Amniotic epithelial cell (primary cell): ENCODE measurements at regions not wholly inside any gene's neighbourhood (a gene's known extent, or its start where the extent isn't known, plus 50 kb on each side); places are given as distances from the start of the nearest gene placed in this dataset.
"Not testable (repeated sequence)": the region's sequence is repeated elsewhere in the genome, so short reads cannot be mapped to it uniquely, and the experiment has no call there.

Source experiments
- DNase-seq: peaks from one replicate; pipeline ENCODE4 v3.0.0-alpha.2; 2010; ENCODE audit warnings: low read depth

GRCh38 chr1:198977909-198978308, 339.1 kb downstream of the PTPRC start:
- DNase-seq = no peak

GRCh38 chr1:198978523-198978922, 339.7 kb downstream of the PTPRC start:
- no peak for DNase-seq

GRCh38 chr1:198986036-198986435, 347.2 kb downstream of the PTPRC start:
- DNase-seq = peak; percentile 91

GRCh38 chr1:198986442-198986841, 347.6 kb downstream of the PTPRC start:
- DNase-seq = no peak

- DNase-seq = peak; percentile 30
Observed at GRCh38 chr1:199002661-199003060, 363.8 kb downstream of the PTPRC start.

GRCh38 chr1:199007423-199007822, 368.6 kb downstream of the PTPRC start:
- DNase-seq = peak; percentile 49

GRCh38 chr1:199009447-199009846, 370.6 kb downstream of the PTPRC start:
- no peak for DNase-seq

- no peak for DNase-seq
Observed at GRCh38 chr1:199010492-199010891, 371.7 kb downstream of the PTPRC start.

- DNase-seq = no peak
Observed at GRCh38 chr1:199010933-199011332, 372.1 kb downstream of the PTPRC start.

GRCh38 chr1:199015799-199016198, 377.0 kb downstream of the PTPRC start:
- no peak for DNase-seq

GRCh38 chr1:199018471-199019135, 379.8 kb downstream of the PTPRC start:
- no peak for DNase-seq

- DNase-seq = no peak
Observed at GRCh38 chr1:199020051-199020450, 381.2 kb downstream of the PTPRC start.

- DNase-seq = no peak
Observed at GRCh38 chr1:199020904-199021303, 382.1 kb downstream of the PTPRC start.

- DNase-seq = peak; percentile 87
Observed at GRCh38 chr1:199029401-199029800, 390.6 kb downstream of the PTPRC start.

- peak; percentile 82 for DNase-seq
Observed at GRCh38 chr1:199029855-199030254, 391.0 kb downstream of the PTPRC start.

- DNase-seq = not testable (repeated sequence)
Observed at GRCh38 chr1:199030541-199030940, 391.7 kb downstream of the PTPRC start.

- DNase-seq = not testable (repeated sequence)
Observed at GRCh38 chr1:199031170-199031569, 392.3 kb downstream of the PTPRC start.

- peak; percentile 41 for DNase-seq
Observed at GRCh38 chr1:199032479-199032878, 393.6 kb downstream of the PTPRC start.

GRCh38 chr1:199033661-199034060, 394.8 kb downstream of the PTPRC start:
- DNase-seq = no peak

- DNase-seq = no peak
Observed at GRCh38 chr1:199038156-199038555, 399.3 kb downstream of the PTPRC start.

- DNase-seq = no peak
Observed at GRCh38 chr1:199040076-199040905, 401.5 kb downstream of the PTPRC start.

GRCh38 chr1:199041173-199041914, 402.5 kb downstream of the PTPRC start:
- DNase-seq = peak; percentile 19

GRCh38 chr1:199042193-199042592, 403.4 kb downstream of the PTPRC start:
- no peak for DNase-seq
